Stimulated activated effector memory CD8-positive, alpha-beta T cell treated with anti-CD3 and anti-CD28 coated beads, Interleukin-12 subunit alpha, Interleukin-12 subunit beta, amount 100 ng/mL, for 72 hours (primary cell): ENCODE measurements at regions not wholly inside any gene's neighbourhood (a gene's known extent, or its start where the extent isn't known, plus 50 kb on each side); places are given as distances from the start of the nearest gene placed in this dataset.

Experiments used
- ATAC-seq: fragments of 150-1000 bp; cut with Tn5 transposase; 2 replicates; pipeline ENCODE4 v1.10.0; 2021
- DNase-seq, 2 donors: peaks; one replicate each; pipeline ENCODE4 v3.0.0; 2021 to 2022; ENCODE audit warnings: low spot score in 2 of 2
- H3K27ac Mint-ChIP-seq: one replicate; pipeline ENCODE4 v1.8.0; 2022; ENCODE audit warnings: mild to moderate bottlenecking, mixed read lengths
- H3K36me3 Mint-ChIP-seq: one replicate; pipeline ENCODE4 v1.8.0; 2022; ENCODE audit warnings: mild to moderate bottlenecking, mixed read lengths
- H3K4me1 Mint-ChIP-seq: one replicate; pipeline ENCODE4 v1.8.0; 2022; ENCODE audit warnings: mixed read lengths
- H3K4me3 Mint-ChIP-seq: one replicate; pipeline ENCODE4 v1.8.0; 2022; ENCODE audit warnings: mild to moderate bottlenecking, mixed read lengths
- H3K9me3 Mint-ChIP-seq: one replicate; pipeline ENCODE4 v1.8.0; 2022; ENCODE audit warnings: mixed read lengths

GRCh38 chr10:121668314-121669027 is 70.2 kb upstream of the FGFR2 start:
- Mint-ChIP-seq H3K36me3 (no peaks in the 10 kb centered on the region), H3K9me3 (peaks cover 7% of the 10 kb centered on the region), H3K4me1 (no peaks in the 10 kb centered on the region), H3K4me3 (no peak overlapping the region), H3K27ac (no peak overlapping the region)
- no peak for DNase-seq
- no peak for ATAC-seq

GRCh38 chr10:121667948-121668313 is 69.7 kb upstream of the FGFR2 start:
- Mint-ChIP-seq H3K36me3 (no peaks in the 10 kb centered on the region), H3K4me3 (no peak overlapping the region), H3K9me3 (peaks cover 7% of the 10 kb centered on the region), H3K27ac (no peak overlapping the region), H3K4me1 (no peaks in the 10 kb centered on the region)
- DNase-seq: no peak
- no peak for ATAC-seq

DNA sequence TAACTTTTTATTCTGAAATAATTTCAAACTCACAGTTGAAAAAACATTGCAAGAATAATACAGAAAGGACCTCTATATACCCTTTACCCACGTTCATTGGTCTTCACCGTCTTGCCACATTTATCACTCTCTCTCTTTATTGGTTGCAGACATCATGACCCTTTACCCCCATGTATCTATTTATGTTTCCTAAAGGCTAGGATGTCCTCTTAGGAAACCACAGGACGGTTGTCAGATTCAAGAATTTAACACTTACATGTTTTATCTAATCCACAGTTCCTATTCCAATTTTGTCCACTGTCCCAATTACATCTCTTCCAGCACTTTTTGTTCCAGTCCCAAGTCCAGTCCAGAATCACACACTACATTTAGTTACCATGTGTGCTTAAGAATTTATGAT is 67.6 kb upstream of the FGFR2 start:
- no peak overlapping the region for H3K27ac Mint-ChIP-seq
- H3K4me3 Mint-ChIP-seq: no peak overlapping the region
- no peak for DNase-seq
- no peak for ATAC-seq
- H3K9me3 Mint-ChIP-seq: peaks cover 7% of the 10 kb centered on the region
- no peaks in the 10 kb centered on the region for H3K4me1 Mint-ChIP-seq
- H3K36me3 Mint-ChIP-seq: no peaks in the 10 kb centered on the region

GRCh38 chr10:121664671-121665070 is 66.4 kb upstream of the FGFR2 start:
- no peak overlapping the region for H3K4me3 Mint-ChIP-seq

DNA sequence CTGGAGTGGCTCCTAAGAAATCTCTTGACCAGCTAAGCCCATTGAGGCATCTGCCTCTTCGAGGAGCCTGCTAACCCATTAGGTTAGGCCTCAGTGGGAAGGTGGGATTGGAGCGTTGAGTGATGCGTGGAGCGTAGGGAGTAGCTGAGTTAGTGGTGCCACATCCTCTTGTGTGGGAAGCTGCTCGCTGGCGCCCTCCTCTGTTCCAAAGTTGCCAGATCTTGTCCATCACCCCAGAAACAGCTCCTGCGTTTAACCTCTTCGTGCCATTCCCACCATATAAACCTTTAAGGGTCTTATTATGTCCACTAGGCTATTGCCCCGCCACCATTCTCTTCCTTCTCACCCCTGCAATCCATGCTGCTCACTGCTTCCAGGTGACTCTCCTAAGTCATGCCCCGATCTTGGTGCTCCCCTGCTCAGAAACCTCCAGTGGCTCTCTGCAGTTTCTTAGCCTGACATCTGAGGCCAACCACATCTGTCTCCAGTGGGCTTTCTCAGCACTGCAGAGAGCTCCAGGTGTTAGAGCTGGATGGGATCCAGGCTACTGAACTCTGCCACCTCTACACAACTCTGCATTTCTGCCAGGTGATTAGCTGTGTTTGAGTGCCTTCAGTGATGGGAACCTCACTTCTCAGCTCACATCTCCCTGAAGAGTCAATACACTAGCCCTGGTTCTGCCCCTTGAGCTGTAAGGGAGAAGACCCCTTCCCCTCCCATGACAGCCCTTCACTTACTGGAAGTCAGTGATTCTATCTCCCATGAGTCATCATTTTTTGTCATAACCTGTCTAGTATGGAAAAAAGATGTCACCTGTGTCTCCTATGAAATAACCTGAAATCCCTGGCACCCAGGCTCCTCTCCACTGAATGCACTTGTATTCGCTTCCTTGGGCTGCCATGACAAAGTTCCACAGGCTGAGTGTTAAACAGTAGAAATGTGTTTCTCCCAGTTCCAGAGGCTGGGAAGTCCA is 65.0 kb upstream of the FGFR2 start:
- DNase-seq: no peak
- H3K4me1 Mint-ChIP-seq: no peaks in the 10 kb centered on the region
- peaks cover 7% of the 10 kb centered on the region for H3K9me3 Mint-ChIP-seq
- ATAC-seq: no peak
- no peak overlapping the region for H3K4me3 Mint-ChIP-seq
- H3K36me3 Mint-ChIP-seq: no peaks in the 10 kb centered on the region
- H3K27ac Mint-ChIP-seq: no peak overlapping the region

More at GRCh38 chr10:121664671-121665070, 66.4 kb upstream of the FGFR2 start:
- Mint-ChIP-seq H3K36me3 (no peaks in the 10 kb centered on the region), H3K4me1 (no peaks in the 10 kb centered on the region), H3K9me3 (peaks cover 7% of the 10 kb centered on the region), H3K27ac (no peak overlapping the region)
- DNase-seq (no peak), ATAC-seq (no peak)

GRCh38 chr10:121662531-121662930 is 64.3 kb upstream of the FGFR2 start:
- Mint-ChIP-seq H3K4me3 (no peak overlapping the region), H3K9me3 (peaks cover 7% of the 10 kb centered on the region), H3K36me3 (no peaks in the 10 kb centered on the region), H3K27ac (no peak overlapping the region), H3K4me1 (no peaks in the 10 kb centered on the region)
- DNase-seq (no peak), ATAC-seq (no peak)

GRCh38 chr10:121661451-121661851 is 63.2 kb upstream of the FGFR2 start:
- Mint-ChIP-seq H3K4me3 (no peak overlapping the region), H3K4me1 (no peaks in the 10 kb centered on the region), H3K27ac (no peak overlapping the region), H3K36me3 (no peaks in the 10 kb centered on the region), H3K9me3 (peaks cover 7% of the 10 kb centered on the region)
- ATAC-seq (no peak), DNase-seq (no peak)

GRCh38 chr10:121659236-121659635 is 61.0 kb upstream of the FGFR2 start:
- Mint-ChIP-seq H3K4me3 (no peak overlapping the region), H3K27ac (no peak overlapping the region), H3K4me1 (no peaks in the 10 kb centered on the region), H3K9me3 (no peaks in the 10 kb centered on the region), H3K36me3 (no peaks in the 10 kb centered on the region)
- ATAC-seq: no peak
- DNase-seq: no peak

DNA sequence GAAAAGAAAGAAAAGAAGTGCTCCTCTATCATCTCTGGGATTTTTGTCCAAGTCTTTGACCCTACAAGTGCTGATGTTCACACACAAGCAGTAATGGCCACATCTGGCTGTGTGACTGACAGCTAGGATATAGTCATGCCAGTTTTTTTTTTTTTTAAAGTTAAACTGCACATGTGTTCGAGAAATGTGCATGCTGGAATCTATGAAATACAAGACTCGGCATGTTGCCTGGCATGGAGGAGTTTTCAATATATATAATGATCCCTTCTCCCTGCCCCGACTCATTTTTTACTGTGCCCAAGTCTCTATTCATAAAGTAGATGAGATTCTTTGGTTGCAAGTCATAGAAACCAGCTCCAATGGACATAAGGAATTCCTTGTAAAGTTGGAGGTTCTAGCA is 60.4 kb upstream of the FGFR2 start:
- DNase-seq (no peak), ATAC-seq (no peak)
- Mint-ChIP-seq H3K27ac (no peak overlapping the region), H3K9me3 (no peaks in the 10 kb centered on the region), H3K4me3 (no peak overlapping the region), H3K4me1 (no peaks in the 10 kb centered on the region), H3K36me3 (no peaks in the 10 kb centered on the region)

GRCh38 chr10:121658111-121658510 is 59.9 kb upstream of the FGFR2 start:
- no peak for ATAC-seq
- Mint-ChIP-seq H3K4me1 (no peaks in the 10 kb centered on the region), H3K4me3 (no peak overlapping the region), H3K27ac (no peak overlapping the region), H3K9me3 (no peaks in the 10 kb centered on the region), H3K36me3 (no peaks in the 10 kb centered on the region)
- no peak for DNase-seq

DNA sequence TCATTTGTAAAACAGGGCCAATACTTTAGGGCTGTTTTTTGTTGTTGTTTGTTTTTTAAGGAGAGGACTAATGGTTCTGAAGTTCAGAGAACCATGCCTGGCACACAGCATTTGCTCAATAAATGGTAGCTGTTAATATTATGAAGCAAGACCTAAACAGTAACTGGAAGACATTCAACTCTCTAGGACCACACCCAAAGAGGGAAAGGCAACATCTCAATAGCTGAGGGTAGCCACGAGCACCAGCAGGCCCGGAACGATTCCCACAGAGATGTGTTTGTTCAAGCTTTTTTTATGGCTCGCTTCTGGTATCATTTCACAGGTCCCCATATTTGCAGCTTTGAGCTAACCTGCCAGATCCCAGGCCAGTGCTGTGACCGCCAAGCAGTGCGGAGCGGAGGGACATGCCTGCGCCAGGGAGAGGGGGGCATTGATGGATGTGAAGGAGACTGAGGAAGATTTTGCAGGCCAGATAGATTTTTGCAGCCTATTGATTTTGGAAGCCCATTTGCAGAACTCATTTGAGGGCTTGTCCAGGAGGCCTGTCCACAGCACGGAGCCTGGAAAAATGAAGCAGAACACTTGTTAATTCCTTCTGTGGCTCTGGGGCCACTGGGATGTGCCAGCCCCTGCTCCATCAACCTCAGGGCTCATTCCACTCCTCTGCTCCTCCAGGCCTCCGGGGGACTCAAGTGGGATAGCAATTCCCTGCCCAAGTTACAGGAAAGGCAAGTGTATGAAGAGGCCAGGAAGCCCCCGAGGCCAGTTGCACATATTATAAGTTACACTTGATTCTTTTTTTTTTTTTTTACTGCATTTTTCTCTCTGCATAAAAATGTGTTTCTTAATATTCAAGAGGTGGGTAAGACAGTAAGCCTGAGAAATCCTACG is 57.3 kb upstream of the FGFR2 start:
- Mint-ChIP-seq H3K4me1 (no peaks in the 10 kb centered on the region), H3K27ac (no peak overlapping the region), H3K4me3 (no peak overlapping the region), H3K36me3 (no peaks in the 10 kb centered on the region), H3K9me3 (no peaks in the 10 kb centered on the region)
- DNase-seq: no peak
- no peak for ATAC-seq

- no peak for DNase-seq
- H3K36me3 Mint-ChIP-seq: no peaks in the 10 kb centered on the region
- H3K27ac Mint-ChIP-seq: no peak overlapping the region
- ATAC-seq: no peak
- no peaks in the 10 kb centered on the region for H3K9me3 Mint-ChIP-seq
- H3K4me3 Mint-ChIP-seq: no peak overlapping the region
- H3K4me1 Mint-ChIP-seq: no peaks in the 10 kb centered on the region
Measured at GRCh38 chr10:121654021-121654545, 55.8 kb upstream of the FGFR2 start.

GRCh38 chr10:121653608-121654007 is 55.4 kb upstream of the FGFR2 start:
- ATAC-seq (no peak), DNase-seq (no peak)
- H3K4me3 Mint-ChIP-seq: no peak overlapping the region
- H3K4me1 Mint-ChIP-seq: no peaks in the 10 kb centered on the region
- no peak overlapping the region for H3K27ac Mint-ChIP-seq
- no peaks in the 10 kb centered on the region for H3K9me3 Mint-ChIP-seq
- H3K36me3 Mint-ChIP-seq: no peaks in the 10 kb centered on the region

DNA sequence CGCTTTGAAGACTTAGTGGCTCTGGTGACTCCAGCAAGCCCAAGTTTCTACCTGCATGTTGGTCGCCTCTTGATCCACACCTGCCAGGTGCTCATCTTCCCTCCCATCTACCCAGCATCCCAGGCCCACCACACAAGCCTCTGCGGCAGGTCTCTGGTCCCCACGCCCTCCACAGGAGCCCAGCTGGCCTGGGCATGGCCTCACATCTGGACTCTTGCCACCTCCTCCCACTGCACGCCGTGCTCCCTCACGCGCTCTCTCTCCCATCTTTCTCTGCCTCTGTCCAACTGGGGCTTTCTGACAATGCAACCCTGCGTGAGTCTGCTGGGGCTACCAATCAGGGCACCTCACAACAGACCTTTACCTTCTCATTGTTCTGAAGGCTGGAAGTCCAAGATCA is 50.2 kb upstream of the FGFR2 start:
- Mint-ChIP-seq H3K4me3 (no peak overlapping the region), H3K4me1 (no peaks in the 10 kb centered on the region), H3K36me3 (no peaks in the 10 kb centered on the region), H3K27ac (no peak overlapping the region), H3K9me3 (no peaks in the 10 kb centered on the region)
- no peak for ATAC-seq
- DNase-seq: no peak

DNA sequence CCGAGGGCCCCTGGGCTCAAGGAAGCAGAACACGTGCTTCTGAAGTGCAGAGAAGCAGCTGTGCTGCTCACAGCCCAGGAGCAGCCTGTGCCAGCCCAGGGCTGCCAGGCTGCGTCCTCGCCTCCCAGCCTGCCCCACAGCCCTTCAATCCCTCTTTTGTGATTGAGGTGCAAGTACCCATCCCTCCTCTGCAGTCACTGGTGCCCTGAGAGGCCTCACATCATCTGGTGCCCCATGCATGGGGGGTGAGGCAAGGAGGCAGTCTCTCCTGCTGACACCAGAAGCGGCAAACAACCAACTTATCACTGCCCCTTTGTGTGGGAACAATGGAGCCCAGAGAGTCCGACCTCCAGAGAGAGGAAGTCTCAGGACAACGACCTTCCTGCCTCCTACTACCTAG is 49.8 kb upstream of the FGFR2 start:
- Mint-ChIP-seq H3K9me3 (no peaks in the 10 kb centered on the region), H3K4me3 (no peak overlapping the region), H3K36me3 (no peaks in the 10 kb centered on the region), H3K27ac (no peak overlapping the region), H3K4me1 (no peaks in the 10 kb centered on the region)
- DNase-seq: no peak
- no peak for ATAC-seq
